Activated naive CD4-positive, alpha-beta T cell treated with anti-CD3 and anti-CD28 coated beads, Interleukin-2, amount 50 U/mL, for 24 hours (primary cell): ENCODE measurements at regions not wholly inside any gene's neighbourhood (a gene's known extent, or its start where the extent isn't known, plus 50 kb on each side); places are given as distances from the start of the nearest gene placed in this dataset.

Experiments
- H3K27ac Mint-ChIP-seq: one replicate; pipeline ENCODE4 v1.8.0; 2021; ENCODE audit warnings: mild to moderate bottlenecking, mixed read lengths
- H3K27me3 Mint-ChIP-seq: one replicate; pipeline ENCODE4 v1.8.0; 2021; ENCODE audit warnings: mixed read lengths
- H3K36me3 Mint-ChIP-seq: one replicate; pipeline ENCODE4 v1.8.0; 2021; ENCODE audit warnings: mixed read lengths
- H3K4me1 Mint-ChIP-seq: one replicate; pipeline ENCODE4 v1.8.0; 2021; ENCODE audit warnings: mixed read lengths
- H3K4me3 Mint-ChIP-seq: one replicate; pipeline ENCODE4 v1.8.0; 2021; ENCODE audit warnings: mild to moderate bottlenecking, mixed read lengths
- H3K9me3 Mint-ChIP-seq: one replicate; pipeline ENCODE4 v1.8.0; 2021; ENCODE audit warnings: mixed read lengths

DNA sequence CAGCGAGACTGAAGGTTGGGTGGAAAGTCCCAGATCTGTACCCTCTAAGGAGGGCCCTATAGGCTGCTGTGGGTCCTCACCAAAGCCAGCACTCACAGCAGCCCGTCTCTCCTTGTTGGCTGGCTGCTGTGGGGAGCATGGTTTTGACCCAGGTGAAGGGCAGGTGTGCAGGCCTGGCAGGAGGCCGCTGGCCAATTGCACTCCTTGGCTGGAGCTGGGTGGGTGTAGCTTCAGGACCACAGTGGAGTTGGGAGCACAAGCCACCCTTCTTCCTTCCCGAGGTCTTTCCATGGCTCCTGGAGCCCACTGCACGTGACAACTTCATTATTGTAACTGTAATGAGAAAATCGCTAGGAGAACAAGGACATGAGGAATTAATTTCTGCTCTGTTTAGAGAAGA is 287.7 kb upstream of the FOXQ1 start:
- H3K27me3 Mint-ChIP-seq, result peaks cover 12% of the 10 kb centered on the region
- H3K27ac Mint-ChIP-seq, result no peak overlapping the region
- no peaks in the 10 kb centered on the region for H3K36me3 Mint-ChIP-seq
- no peaks in the 10 kb centered on the region for H3K4me1 Mint-ChIP-seq
- no peak overlapping the region for H3K4me3 Mint-ChIP-seq
- H3K9me3 Mint-ChIP-seq, result no peaks in the 10 kb centered on the region

DNA sequence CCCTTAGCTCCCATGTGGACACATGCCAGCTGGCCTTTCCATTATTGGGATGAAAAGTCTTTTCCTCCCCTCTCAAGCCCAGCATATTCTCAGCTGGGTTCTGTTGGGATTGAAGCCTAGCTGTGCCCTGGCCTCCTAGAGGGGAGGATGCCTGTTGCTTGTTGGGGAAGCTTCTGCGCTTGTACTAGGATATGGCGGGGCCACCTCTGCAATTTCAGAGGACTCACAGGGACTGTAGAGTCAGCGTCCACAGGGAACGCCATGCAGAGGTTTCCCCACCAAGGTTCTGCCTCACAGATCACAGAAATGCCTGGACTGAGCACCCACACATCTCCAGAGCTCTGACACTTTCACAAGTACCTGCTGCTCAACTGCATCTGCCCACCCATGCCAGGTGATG is 288.7 kb upstream of the FOXQ1 start:
- H3K4me3 Mint-ChIP-seq, result no peak overlapping the region

DNA sequence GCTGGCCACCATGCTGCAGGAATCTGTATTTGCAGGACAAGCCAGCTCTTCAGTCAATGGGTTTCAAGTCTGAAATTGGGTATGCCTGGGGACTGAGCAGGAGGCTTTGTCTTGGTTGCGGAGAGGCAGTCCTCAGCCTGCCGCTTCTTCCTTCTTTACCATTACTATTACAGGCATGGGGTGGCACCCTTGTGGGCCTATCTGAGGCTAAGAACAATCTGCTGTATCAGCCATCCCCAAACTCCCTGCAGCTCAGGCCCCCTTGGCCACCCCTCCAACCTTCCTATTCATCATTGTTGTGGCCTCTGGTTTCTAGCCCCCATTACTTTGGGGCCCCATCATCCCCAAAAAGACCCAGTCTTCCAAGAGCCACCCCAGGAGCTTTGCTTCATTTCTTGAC is 289.2 kb upstream of the FOXQ1 start:
- Mint-ChIP-seq H3K9me3 (no peaks in the 10 kb centered on the region), H3K27ac (no peak overlapping the region), H3K27me3 (peaks cover 12% of the 10 kb centered on the region), H3K4me3 (no peak overlapping the region), H3K4me1 (no peaks in the 10 kb centered on the region), H3K36me3 (no peaks in the 10 kb centered on the region)

More for the DNA sequence above, 288.7 kb upstream of the FOXQ1 start:
- H3K36me3 Mint-ChIP-seq, result no peaks in the 10 kb centered on the region
- peaks cover 12% of the 10 kb centered on the region for H3K27me3 Mint-ChIP-seq
- H3K4me1 Mint-ChIP-seq, result no peaks in the 10 kb centered on the region
- H3K9me3 Mint-ChIP-seq, result no peaks in the 10 kb centered on the region
- H3K27ac Mint-ChIP-seq, result no peak overlapping the region

DNA sequence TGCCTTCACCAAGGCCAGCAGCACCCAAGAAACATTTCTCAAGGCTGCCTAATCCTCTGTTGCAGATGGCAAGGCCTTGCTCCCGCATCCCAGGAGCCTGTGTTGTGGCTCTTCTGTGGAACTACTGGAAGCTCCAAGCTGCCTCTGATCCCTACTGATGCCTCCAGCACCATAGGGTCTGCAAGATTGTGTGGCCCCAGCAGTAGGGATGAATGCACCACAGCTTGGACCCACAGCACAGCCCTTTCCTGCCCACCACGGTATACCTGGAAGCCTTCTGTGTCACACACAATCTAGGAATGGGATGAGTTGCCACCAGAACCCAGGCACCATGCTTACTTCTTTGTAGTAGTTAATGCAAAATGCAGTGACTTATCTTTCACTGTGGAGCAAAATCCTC is 291.1 kb upstream of the FOXQ1 start:
- H3K27me3 Mint-ChIP-seq, result peaks cover 12% of the 10 kb centered on the region

DNA sequence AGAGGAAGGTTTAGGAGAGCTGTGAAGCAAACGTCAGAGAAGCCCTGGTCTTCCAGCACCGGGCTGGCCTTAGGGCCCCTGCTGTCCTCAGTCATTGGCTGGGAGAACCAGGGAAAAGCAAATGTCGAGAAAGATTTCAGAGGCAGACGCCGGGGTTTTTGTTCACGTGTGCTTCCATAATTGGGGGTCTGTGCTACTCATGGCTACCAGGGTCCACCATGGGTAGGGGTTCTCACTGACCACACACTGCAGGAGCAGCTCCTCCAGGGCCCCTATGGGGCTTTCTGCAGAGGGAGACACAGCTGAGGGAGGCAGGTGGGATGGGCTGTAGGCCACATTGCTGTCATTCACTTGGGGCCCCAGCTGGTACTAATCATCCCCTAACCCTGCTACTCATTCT is 291.8 kb upstream of the FOXQ1 start:
- Mint-ChIP-seq H3K9me3 (no peaks in the 10 kb centered on the region), H3K27ac (no peak overlapping the region), H3K4me3 (no peak overlapping the region), H3K27me3 (peaks cover 11% of the 10 kb centered on the region), H3K36me3 (no peaks in the 10 kb centered on the region), H3K4me1 (no peaks in the 10 kb centered on the region)

More for the DNA sequence above, 291.1 kb upstream of the FOXQ1 start:
- Mint-ChIP-seq H3K4me3 (no peak overlapping the region), H3K9me3 (no peaks in the 10 kb centered on the region), H3K27ac (no peak overlapping the region), H3K4me1 (no peaks in the 10 kb centered on the region), H3K36me3 (no peaks in the 10 kb centered on the region)

DNA sequence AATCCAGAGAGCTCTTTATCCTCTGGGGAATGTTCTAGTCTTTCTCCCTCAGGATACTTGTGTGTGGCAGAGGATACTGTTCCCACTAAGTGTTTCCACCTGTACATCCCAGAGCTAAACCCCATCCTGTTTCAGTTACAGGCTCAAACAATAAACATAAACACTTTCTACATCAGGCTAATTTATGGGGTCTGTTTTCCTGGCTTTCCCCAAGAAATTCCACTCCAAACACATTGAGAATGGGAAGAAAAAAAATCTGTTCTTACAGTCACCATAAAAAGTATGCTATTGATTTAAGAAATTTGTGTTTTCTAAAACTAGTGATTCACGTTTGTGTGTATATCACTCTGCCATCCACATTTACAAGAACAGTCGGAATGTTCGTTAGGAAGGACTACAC is 293.9 kb upstream of the FOXQ1 start:
- H3K4me3 Mint-ChIP-seq, result no peak overlapping the region
- peaks cover 5% of the 10 kb centered on the region for H3K9me3 Mint-ChIP-seq
- H3K27ac Mint-ChIP-seq, result no peak overlapping the region
- no peaks in the 10 kb centered on the region for H3K36me3 Mint-ChIP-seq
- H3K27me3 Mint-ChIP-seq, result peaks cover 8% of the 10 kb centered on the region
- H3K4me1 Mint-ChIP-seq, result no peaks in the 10 kb centered on the region

DNA sequence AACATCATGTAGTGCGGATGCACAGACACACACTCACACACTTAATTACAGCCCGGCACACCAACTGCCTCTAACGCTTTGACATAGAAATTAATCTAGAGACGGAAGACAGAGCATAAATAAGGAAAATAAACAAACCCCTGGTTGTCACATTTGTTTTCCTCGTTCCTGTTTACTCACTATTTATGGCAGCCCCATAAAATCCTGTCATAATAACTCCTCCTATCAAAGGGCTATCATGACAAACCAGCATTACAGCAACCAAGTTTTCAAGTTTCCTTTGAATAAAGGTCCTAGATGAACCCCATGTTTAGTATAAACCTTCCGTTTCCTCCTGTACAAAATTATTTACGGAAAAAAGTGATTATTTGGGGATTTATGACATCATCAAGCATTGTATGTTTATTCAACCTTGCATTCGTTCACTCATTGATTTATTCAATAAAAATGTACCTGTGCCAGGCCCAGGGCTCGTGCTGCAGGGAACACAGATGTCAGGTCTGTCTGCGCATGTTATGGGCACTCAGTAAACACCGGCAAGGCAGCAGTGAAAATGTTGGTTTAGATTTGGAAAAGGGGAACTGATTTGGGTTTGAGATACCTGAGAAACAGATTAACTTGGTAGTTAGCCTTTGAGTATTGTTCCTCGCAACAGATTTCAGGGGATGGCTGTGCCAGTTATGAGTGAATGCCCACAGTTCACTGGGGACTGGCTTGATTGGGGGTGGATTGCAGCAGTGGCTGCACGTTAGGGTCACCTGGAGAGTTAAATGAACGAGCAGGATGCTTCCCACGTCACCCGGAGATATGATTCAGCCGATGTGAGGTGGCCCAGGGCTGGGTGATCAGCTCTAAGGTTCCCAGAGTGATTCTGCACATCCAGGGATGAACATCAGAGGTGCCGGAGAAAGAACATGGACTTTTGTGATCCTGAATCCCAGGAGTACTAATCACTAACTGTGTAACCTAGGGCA is 295.3 kb upstream of the FOXQ1 start:
- peaks cover 5% of the 10 kb centered on the region for H3K9me3 Mint-ChIP-seq

DNA sequence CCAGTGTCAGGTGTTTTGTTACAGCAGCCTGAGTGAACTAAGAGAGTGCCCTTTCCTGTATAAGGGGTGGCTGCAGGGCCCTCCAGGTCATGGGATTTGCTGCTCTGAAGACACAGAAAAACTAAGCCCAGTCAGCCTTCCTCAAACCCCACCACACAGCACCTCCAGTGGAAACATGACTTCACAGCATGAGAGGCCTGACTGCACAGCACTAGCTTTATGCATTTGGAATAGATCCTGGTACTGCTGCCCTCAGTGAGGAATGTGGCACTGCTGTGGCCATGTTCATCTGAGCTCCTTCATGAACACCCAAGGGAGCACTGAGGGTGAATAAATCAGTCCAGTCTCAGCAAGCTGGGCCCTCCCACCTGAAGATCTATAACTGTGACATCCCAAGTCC is 296.1 kb upstream of the FOXQ1 start:
- H3K27me3 Mint-ChIP-seq, result peaks cover 7% of the 10 kb centered on the region
- H3K4me3 Mint-ChIP-seq, result no peak overlapping the region
- no peak overlapping the region for H3K27ac Mint-ChIP-seq
- H3K4me1 Mint-ChIP-seq, result no peaks in the 10 kb centered on the region
- peaks cover 5% of the 10 kb centered on the region for H3K9me3 Mint-ChIP-seq
- H3K36me3 Mint-ChIP-seq, result no peaks in the 10 kb centered on the region

More for the DNA sequence above, 295.3 kb upstream of the FOXQ1 start:
- no peak overlapping the region for H3K4me3 Mint-ChIP-seq
- no peaks in the 10 kb centered on the region for H3K36me3 Mint-ChIP-seq
- peaks cover 8% of the 10 kb centered on the region for H3K27me3 Mint-ChIP-seq
- H3K27ac Mint-ChIP-seq, result no peak overlapping the region
- no peaks in the 10 kb centered on the region for H3K4me1 Mint-ChIP-seq

DNA sequence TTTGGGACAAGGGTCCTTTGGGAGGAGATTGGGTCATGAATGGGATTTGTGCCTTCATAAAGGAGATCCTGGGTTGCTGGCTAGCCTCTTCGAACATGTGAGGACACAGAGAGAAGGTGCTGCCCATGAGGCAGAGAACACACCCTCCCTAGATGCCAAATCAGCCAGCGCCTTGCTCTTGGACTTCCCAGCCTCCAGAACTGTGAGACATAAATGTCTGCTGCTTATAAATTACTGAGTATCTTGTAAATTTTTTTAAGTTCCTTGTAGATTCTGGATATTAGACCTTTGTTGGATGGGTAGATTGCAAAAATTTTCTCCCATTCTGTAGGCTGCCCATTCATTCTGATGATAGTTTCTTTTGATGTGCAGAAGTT is 297.5 kb upstream of the FOXQ1 start:
- H3K36me3 Mint-ChIP-seq, result no peaks in the 10 kb centered on the region
- no peak overlapping the region for H3K27ac Mint-ChIP-seq
- H3K4me3 Mint-ChIP-seq, result no peak overlapping the region
- no peaks in the 10 kb centered on the region for H3K4me1 Mint-ChIP-seq
- peaks cover 5% of the 10 kb centered on the region for H3K9me3 Mint-ChIP-seq
- peaks cover 4% of the 10 kb centered on the region for H3K27me3 Mint-ChIP-seq

DNA sequence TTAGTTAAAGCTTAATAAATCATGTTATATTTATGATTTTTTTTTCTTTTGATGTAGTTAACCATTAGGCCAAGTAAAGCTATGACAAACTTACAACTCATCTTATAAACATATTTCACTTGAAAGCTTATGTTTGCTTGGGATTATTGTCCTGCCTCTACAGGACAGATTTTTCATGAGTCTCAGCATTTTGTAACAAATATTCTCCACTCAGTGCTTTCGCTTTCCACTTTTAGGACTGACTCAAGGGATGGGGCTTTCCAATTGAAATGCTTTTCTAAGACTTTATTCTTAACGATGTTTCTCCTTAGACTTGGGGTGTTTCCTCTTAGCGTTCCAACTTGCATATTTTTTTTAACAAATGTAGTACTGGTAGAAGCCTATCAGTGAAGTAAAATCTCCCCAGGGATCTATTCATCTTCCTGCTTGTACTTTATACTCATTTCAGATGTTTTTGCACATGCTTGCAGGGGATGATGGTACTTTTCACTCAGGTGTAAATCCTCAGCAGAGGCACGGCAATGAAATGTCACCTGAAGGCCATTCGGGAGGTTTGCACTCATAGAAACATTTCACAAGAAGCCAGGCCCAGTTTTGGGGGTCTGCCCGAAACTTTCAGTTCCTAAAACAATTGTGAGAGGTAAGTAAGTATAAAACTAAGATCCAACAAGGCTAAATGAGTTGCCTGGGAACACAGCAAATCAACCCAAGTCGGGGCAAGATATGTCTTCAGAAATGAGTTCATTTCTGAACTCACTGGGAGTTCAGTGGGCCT is 298.1 kb upstream of the FOXQ1 start:
- Mint-ChIP-seq H3K36me3 (no peaks in the 10 kb centered on the region), H3K4me1 (no peaks in the 10 kb centered on the region), H3K4me3 (no peak overlapping the region), H3K9me3 (peaks cover 5% of the 10 kb centered on the region), H3K27me3 (peaks cover 6% of the 10 kb centered on the region), H3K27ac (no peak overlapping the region)

DNA sequence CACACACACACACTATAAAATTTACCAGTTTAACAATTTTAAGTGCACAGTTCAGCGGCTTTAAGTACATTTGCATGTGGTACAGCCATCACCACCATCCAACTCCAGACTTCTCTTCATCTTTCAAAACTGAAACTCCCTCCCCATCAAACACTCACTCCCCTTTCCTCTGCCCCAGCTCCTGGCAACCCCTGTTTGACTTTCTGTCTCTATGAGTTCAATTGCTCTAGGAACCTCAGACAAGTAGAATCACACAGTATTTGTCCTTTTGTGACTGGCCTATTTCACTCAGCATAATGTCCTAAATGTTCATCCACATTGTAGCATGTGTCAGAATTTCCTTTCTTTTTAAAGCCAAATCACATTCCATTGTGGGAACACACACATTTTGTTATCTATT is 302.8 kb upstream of the FOXQ1 start:
- peaks cover 8% of the 10 kb centered on the region for H3K27me3 Mint-ChIP-seq
- H3K27ac Mint-ChIP-seq, result no peak overlapping the region

DNA sequence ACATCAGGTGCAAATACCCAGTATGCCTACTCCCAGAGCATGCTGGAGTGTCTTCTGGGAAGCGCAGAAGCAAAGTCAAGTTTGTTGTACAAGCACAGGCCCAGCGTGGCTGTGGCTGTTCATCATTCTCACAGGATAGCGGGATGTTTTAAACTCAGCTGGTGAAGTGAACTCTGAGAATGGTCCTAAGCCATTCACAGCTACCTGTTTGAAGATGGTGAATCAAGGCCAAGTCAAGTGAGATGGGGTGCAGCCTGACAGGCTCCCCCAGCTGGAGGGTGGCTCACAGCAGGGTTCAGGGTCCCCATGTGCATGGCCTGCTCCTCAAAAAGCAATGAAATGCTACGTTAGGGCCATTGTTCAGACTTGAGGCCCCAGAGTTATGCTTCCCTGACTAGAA is 304.7 kb upstream of the FOXQ1 start:
- Mint-ChIP-seq H3K36me3 (no peaks in the 10 kb centered on the region), H3K27ac (no peak overlapping the region), H3K4me3 (no peak overlapping the region), H3K9me3 (no peaks in the 10 kb centered on the region), H3K4me1 (no peaks in the 10 kb centered on the region), H3K27me3 (peaks cover 4% of the 10 kb centered on the region)

More for the DNA sequence above, 302.8 kb upstream of the FOXQ1 start:
- Mint-ChIP-seq H3K4me1 (no peaks in the 10 kb centered on the region), H3K4me3 (no peak overlapping the region), H3K36me3 (no peaks in the 10 kb centered on the region), H3K9me3 (peaks cover 5% of the 10 kb centered on the region)

DNA sequence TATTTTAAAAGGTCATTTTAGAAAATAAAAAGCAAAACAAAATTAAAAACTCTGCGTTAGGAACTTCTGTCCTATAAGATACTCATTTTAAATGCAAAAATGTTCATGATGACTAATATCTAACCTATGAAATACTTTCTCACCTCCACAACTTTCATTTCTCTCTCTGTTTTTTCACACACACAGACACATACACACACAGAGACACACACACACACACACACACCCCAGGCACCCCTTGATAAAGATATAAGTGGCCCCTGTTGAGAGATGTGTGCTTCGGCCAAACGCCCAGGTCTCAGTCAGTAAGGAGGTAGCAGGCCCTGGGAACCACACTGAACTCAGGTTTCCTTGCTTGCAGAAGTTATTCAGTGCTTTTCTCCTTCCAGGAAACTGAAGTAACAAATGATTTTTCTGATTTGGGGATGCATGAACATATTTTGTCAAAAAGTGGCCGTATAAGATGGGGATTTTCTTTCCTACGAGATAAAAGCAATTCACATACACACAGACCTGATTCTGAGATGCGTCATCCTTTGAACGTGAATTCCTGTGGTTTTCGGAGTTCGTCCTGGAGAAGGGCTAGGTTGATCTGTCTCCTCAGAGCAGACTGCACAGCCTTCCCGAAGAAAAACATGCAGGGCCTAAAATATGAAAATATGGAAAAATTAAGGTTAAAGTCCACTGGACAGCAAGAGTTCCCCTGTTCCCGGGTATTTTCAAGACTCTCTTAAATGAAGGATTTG is 306.8 kb upstream of the FOXQ1 start:
- no peaks in the 10 kb centered on the region for H3K4me1 Mint-ChIP-seq

DNA sequence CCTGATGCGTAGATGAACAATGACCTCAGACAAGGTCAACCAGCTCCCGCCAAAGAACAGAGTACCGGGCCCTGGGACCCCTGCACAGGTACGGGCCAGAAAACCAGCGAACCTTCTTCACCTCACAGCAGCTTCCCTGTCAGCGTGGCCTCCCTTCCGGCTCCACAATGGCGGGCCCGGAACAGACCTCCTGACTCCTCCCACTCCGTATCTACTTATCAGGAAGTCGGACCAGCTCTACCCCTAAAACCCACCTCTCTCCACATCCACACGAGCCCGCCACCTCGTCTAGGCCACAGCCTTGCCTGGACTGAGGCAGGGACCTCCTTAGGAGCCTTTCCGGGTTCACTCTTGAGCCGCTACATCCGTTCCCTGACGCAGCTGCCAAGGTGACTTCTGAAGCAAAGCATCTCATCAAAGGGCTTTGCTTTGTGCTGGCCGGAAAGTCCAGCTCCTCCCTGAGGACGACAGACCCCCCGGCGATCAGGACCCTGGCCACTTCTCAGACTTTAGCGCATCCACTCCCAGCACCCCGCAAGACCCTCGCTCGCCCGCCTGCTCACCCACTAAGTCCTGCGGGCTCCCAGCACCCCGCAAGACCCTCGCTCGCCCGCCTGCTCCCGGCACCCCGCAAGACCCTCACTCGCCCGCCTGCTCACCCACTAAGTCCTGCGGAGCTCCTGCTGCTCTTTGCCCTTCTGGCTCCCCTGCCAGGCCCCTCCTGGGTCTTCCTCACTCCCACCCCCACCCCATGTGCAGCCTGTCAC is 308.3 kb upstream of the FOXQ1 start:
- H3K9me3 Mint-ChIP-seq, result no peaks in the 10 kb centered on the region
- no peak overlapping the region for H3K4me3 Mint-ChIP-seq
- no peaks in the 10 kb centered on the region for H3K4me1 Mint-ChIP-seq
- peaks cover 3% of the 10 kb centered on the region for H3K27me3 Mint-ChIP-seq
- H3K36me3 Mint-ChIP-seq, result no peaks in the 10 kb centered on the region
- no peak overlapping the region for H3K27ac Mint-ChIP-seq

More for the DNA sequence above, 306.8 kb upstream of the FOXQ1 start:
- Mint-ChIP-seq H3K36me3 (no peaks in the 10 kb centered on the region), H3K4me3 (no peak overlapping the region), H3K9me3 (no peaks in the 10 kb centered on the region), H3K27ac (no peak overlapping the region), H3K27me3 (peaks cover 4% of the 10 kb centered on the region)

DNA sequence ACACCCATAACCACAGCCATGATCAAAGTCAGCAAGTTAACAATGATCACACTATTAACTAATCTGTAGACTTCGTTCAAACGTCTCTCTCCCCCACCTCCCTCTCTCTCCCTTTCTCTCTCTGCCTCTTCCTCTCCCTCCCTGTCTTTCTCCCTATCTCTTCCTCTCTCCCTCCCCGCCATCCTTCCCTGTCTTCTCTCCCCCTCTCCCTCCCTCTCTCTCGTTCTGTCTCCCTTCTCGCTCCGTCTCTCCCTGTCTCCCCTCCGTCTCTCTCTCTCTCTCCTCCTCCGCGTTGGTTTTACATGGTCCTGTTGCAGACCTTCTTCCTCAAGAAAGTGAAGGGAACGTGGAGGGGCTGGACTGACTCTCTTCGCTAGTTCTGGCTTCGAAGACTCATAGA is 308.9 kb upstream of the FOXQ1 start:
- no peaks in the 10 kb centered on the region for H3K4me1 Mint-ChIP-seq
- no peak overlapping the region for H3K4me3 Mint-ChIP-seq
- H3K27ac Mint-ChIP-seq, result no peak overlapping the region
- H3K9me3 Mint-ChIP-seq, result no peaks in the 10 kb centered on the region
- no peaks in the 10 kb centered on the region for H3K36me3 Mint-ChIP-seq
- peaks cover 5% of the 10 kb centered on the region for H3K27me3 Mint-ChIP-seq
